Nephron (organoid): ENCODE measurements at regions not wholly inside any gene's neighbourhood (a gene's known extent, or its start where the extent isn't known, plus 50 kb on each side); places are given as distances from the start of the nearest gene placed in this dataset.

Source experiments
- H3K27ac Mint-ChIP-seq, 3 experiments: 2 replicates each; pipeline ENCODE4 v1.8.0; 2020; ENCODE audit warnings: mixed read lengths in 3 of 3, mild to moderate bottlenecking in 2 of 3, moderate library complexity in 1 of 3
- H3K27me3 Mint-ChIP-seq: 2 replicates; pipeline ENCODE4 v1.8.0; 2021; ENCODE audit warnings: low read depth, mild to moderate bottlenecking, moderate library complexity, mixed read lengths
- H3K36me3 Mint-ChIP-seq: 2 replicates; pipeline ENCODE4 v1.8.0; 2020; ENCODE audit warnings: low read depth, mixed read lengths
- H3K4me1 Mint-ChIP-seq: 2 replicates; pipeline ENCODE4 v1.8.0; 2020; ENCODE audit warnings: mixed read lengths
- H3K4me3 Mint-ChIP-seq, 3 experiments: 2 replicates each; pipeline ENCODE4 v1.8.0; 2020; ENCODE audit warnings: mild to moderate bottlenecking in 3 of 3, mixed read lengths in 3 of 3, moderate library complexity in 2 of 3
- H3K9me3 Mint-ChIP-seq: 2 replicates; pipeline ENCODE4 v1.8.0; 2020; ENCODE audit warnings: mixed read lengths
- CTCF ChIP-seq, 3 experiments: fragments of 200-600 bp; sonication (generic); IDR thresholded peaks; one replicate each; pipeline ENCODE4 v1.5.0; 2021; ENCODE audit warnings: antibody characterized with exemption in 3 of 3; ENCODE audit not compliant: unreplicated experiment in 3 of 3

DNA sequence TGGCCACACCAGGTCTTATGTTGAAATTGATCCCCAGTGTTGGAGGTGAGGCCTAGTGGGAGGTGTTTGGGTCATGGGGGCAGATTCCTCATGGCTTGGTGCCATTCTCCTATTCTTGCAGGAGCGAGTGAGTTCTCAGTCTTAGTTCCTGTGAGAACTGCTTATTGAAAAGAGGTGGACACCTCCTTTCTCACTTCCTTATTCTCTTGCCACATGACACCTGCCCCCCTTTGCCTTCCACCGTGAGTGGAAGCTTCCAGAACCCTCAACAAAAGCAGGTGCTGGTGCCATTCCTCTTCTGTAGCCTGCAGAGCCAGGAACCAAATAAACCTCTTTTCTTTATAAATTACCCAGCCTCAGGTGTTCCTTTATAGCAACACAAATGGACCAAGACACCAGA, 318.1 kb upstream of the MCTP2 start:
- H3K36me3 Mint-ChIP-seq: no peaks in the 10 kb centered on the region
- no peaks in the 10 kb centered on the region for H3K4me1 Mint-ChIP-seq
- no peak overlapping the region for H3K4me3 Mint-ChIP-seq
- TF ChIP-seq CTCF (IDR thresholded peaks at IDR 0.05; ENCODE audit: unreplicated experiment in 3 of 3): no peak
- H3K9me3 Mint-ChIP-seq: no peaks in the 10 kb centered on the region
- H3K27ac Mint-ChIP-seq: no peak overlapping the region
- H3K27me3 Mint-ChIP-seq: no peaks in the 10 kb centered on the region

GRCh38 chr15:93900476-93901400, 330.6 kb upstream of the MCTP2 start:
- H3K4me1 Mint-ChIP-seq: no peaks in the 10 kb centered on the region
- H3K9me3 Mint-ChIP-seq: no peaks in the 10 kb centered on the region
- H3K27ac Mint-ChIP-seq: no peak overlapping the region
- H3K4me3 Mint-ChIP-seq: no peak overlapping the region
- peaks cover 6% of the 10 kb centered on the region for H3K27me3 Mint-ChIP-seq
- H3K36me3 Mint-ChIP-seq: no peaks in the 10 kb centered on the region
- no peak for TF ChIP-seq CTCF (IDR thresholded peaks at IDR 0.05; ENCODE audit: unreplicated experiment in 3 of 3)

GRCh38 chr15:93899817-93900216, 331.5 kb upstream of the MCTP2 start:
- Mint-ChIP-seq H3K27me3 (peaks cover 6% of the 10 kb centered on the region), H3K4me1 (no peaks in the 10 kb centered on the region), H3K36me3 (no peaks in the 10 kb centered on the region), H3K27ac (no peak overlapping the region), H3K4me3 (no peak overlapping the region), H3K9me3 (no peaks in the 10 kb centered on the region)
- no peak for TF ChIP-seq CTCF (IDR thresholded peaks at IDR 0.05; ENCODE audit: unreplicated experiment in 3 of 3)

GRCh38 chr15:93897377-93897776, 334.0 kb upstream of the MCTP2 start:
- Mint-ChIP-seq H3K4me1 (no peaks in the 10 kb centered on the region), H3K36me3 (no peaks in the 10 kb centered on the region), H3K9me3 (no peaks in the 10 kb centered on the region), H3K4me3 (no peak overlapping the region), H3K27me3 (peaks cover 6% of the 10 kb centered on the region), H3K27ac (no peak overlapping the region)
- no peak for TF ChIP-seq CTCF (IDR thresholded peaks at IDR 0.05; ENCODE audit: unreplicated experiment in 3 of 3)

DNA sequence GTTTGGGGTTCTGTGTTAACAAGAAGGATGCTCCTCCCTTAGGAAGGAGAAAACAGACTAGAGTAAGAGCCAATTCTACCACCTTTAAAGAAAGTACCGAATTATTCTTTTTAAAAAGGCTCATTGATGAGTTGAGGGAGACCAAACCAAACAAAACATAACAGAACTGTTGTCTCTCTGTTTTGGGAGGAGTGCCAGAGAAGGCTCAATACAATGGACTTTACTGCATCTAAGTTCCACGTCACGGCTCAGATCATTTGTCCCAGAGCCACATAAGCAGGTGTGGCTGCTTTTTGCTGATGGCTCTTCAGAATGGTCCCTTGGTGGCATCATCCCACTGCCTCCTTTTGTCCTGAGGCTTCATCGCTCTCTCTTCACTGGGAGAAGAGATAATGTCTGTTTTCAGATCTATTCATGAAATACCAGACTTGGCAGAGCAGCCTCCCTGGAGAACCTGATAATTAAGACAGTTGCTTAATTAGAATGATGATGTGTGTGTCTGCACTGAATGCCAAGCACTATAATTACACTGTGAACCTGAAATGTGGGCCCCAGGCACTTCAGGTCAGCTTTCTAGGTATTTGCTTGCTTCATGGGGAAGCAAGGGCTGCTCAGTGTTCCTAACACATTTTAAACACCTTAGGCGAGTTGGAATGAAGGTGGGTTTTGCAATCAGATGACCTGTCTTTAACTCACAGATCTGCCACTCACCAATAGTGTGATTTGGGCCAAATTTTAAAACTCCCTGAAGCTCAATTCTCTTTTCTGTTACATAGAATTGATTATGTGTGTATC, 335.2 kb upstream of the MCTP2 start:
- Mint-ChIP-seq H3K4me1 (no peaks in the 10 kb centered on the region), H3K9me3 (no peaks in the 10 kb centered on the region), H3K36me3 (no peaks in the 10 kb centered on the region), H3K4me3 (no peak overlapping the region), H3K27ac (no peak overlapping the region), H3K27me3 (peaks cover 6% of the 10 kb centered on the region)
- no peak for TF ChIP-seq CTCF (IDR thresholded peaks at IDR 0.05; ENCODE audit: unreplicated experiment in 3 of 3)
